ENCODE measurements at regions not wholly inside any gene's neighbourhood (a gene's known extent, or its start where the extent isn't known, plus 50 kb on each side); places are given as distances from the start of the nearest gene placed in this dataset.

DNA sequence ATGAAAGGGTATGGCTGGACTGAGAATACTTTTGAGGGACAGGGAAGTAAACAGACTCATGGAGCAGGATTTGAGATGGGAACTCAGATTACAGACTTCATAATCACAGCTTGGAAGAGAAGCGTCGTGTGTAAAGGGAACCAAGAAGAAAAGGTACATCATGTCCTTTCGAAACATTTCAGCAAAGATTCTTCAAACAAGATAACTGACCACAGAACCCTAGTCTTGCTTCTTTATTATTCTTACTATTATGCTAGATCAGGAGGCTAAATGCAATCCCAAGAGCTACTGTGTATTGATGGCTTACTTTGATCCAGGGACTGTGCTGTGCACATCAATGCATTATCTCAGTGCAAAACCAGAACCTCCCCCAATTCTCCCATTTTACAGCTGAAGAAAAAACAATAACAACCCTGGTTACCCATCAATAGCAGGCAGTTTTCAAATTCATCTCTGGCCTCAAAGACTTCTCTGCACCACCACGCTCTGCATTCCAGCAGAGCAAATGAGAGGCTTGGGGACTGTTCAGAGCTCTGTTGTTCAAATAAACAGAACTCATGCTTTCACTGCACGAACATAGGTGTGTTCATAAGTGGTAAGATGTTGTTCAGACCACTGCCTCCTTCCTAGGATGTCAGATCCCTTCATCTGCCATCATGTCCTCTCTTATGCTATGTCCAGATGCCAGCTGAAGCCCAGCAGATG, 104.8 kb upstream of the NAV2 start:
- H2BK120ac ChIP-seq (ENCODE audit: low read depth, low read length) = no peak overlapping the region

DNA sequence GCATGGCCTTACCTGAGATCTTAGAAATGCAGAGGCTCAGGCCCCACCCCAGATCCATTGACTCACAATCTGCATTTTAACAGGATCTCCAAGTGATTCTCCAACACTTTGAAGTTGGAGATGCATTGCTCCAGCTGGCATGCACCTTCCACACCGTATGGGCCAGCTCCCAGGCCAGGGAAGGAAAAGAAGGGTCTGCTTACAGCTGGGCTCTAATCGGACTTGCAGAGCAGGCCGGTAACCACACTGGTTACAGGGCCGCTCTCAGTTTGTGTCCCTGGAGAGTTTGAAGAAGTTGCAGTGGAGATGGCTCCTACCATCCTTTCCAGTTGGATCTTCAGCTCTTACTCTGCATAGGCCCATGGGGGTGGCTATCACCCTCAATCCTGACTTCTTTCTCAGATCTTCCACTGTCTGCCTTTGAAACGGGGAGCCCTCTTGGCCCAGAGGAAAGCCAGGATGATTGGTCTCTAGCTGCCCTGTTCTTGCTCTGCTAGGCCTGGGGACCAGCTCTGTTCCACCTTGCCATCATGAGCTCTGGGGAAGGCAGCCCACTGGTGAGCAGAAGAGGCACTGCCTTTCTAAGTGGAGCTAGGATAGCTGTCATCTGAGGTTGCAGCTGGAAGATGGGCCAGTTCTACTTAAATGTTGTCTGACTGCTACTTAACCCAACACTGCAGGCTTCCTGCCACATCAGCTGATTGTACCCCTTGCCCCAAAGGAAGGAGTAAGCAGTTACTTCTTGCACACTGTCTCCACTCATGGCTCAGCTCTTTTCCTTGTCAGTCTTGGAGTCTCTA, 105.6 kb upstream of the NAV2 start:
- H4K8ac ChIP-seq (ENCODE audit: low read depth, low read length) = no peak overlapping the region
- no peak overlapping the region for H3K9ac ChIP-seq (ENCODE audit: low read depth, low read length, poor library complexity)
- H2AK5ac ChIP-seq (ENCODE audit: low read depth, low read length) = no peak overlapping the region
- no CpG with 5 or more reads among the region's 5 CpGs for WGBS, 2 donors (ENCODE audit: extremely low coverage in 2 of 2, insufficient read length in 2 of 2, insufficient replicate concordance in 1 of 2)
- no peaks in the 10 kb centered on the region for H3K79me1 ChIP-seq (ENCODE audit: low read depth, low read length)
- DNase-seq (ENCODE audit: low spot score) = no peak
- H4K91ac ChIP-seq (ENCODE audit: low read depth, low read length, poor library complexity) = no peak overlapping the region
- no peak overlapping the region for H3K14ac ChIP-seq (ENCODE audit: low read length)
- H2BK12ac ChIP-seq (ENCODE audit: low read length) = no peak overlapping the region
- H3K4me1 ChIP-seq (ENCODE audit: control insufficient read depth in 2 of 2, insufficient read depth in 1 of 2, low read depth in 1 of 2, low read length in 2 of 2) = no peaks in the 10 kb centered on the region
- H2BK15ac ChIP-seq (ENCODE audit: low read length) = no peak overlapping the region
- no peak overlapping the region for H3K18ac ChIP-seq (ENCODE audit: low read length)
- no peak overlapping the region for H3K4me2 ChIP-seq (ENCODE audit: insufficient read depth, low read length, poor library complexity, severe bottlenecking)
- H3K23ac ChIP-seq (ENCODE audit: low read depth, low read length, poor library complexity) = no peak overlapping the region
- no peak overlapping the region for H3K27ac ChIP-seq (replicated peaks; ENCODE audit: low read length)
- no peaks in the 10 kb centered on the region for H3K27me3 ChIP-seq (ENCODE audit: control insufficient read depth in 3 of 3, insufficient read depth in 3 of 3, low read depth in 1 of 3, low read length in 3 of 3)
- no peaks in the 10 kb centered on the region for H3K36me3 ChIP-seq (replicated peaks in 1 of 2; ENCODE audit: control insufficient read depth in 2 of 2, insufficient read depth in 2 of 2, low read length in 2 of 2)
- H3K9me3 ChIP-seq (replicated peaks in 1 of 2; ENCODE audit: control insufficient read depth in 2 of 2, insufficient read depth in 1 of 2, low read depth in 1 of 2, low read length in 2 of 2) = peaks cover 3 to 7% of the 10 kb centered on the region in 2 donors
- no peak overlapping the region for H2BK120ac ChIP-seq (ENCODE audit: low read depth, low read length)
- no peak overlapping the region for H3K4ac ChIP-seq (ENCODE audit: low read length)
- H2AFZ ChIP-seq (ENCODE audit: low read length) = no peak overlapping the region
- no peak overlapping the region for H3K4me3 ChIP-seq (ENCODE audit: low read length in 2 of 2)
- H2BK5ac ChIP-seq (ENCODE audit: low read length) = no peak overlapping the region

More for the DNA sequence above, 104.8 kb upstream of the NAV2 start:
- Histone ChIP-seq H4K8ac (ENCODE audit: low read depth, low read length) (no peak overlapping the region), H3K18ac (ENCODE audit: low read length) (no peak overlapping the region), H3K9me3 (replicated peaks in 1 of 2; ENCODE audit: control insufficient read depth in 2 of 2, insufficient read depth in 1 of 2, low read depth in 1 of 2, low read length in 2 of 2) (peaks cover 3 to 13% of the 10 kb centered on the region in 2 donors), H3K27ac (replicated peaks; ENCODE audit: low read length) (no peak overlapping the region), H4K91ac (ENCODE audit: low read depth, low read length, poor library complexity) (no peak overlapping the region), H2BK5ac (ENCODE audit: low read length) (no peak overlapping the region), H2BK15ac (ENCODE audit: low read length) (no peak overlapping the region), H3K14ac (ENCODE audit: low read length) (no peak overlapping the region), H2AFZ (ENCODE audit: low read length) (no peak overlapping the region), H3K36me3 (replicated peaks in 1 of 2; ENCODE audit: control insufficient read depth in 2 of 2, insufficient read depth in 2 of 2, low read length in 2 of 2) (no peaks in the 10 kb centered on the region), H3K23ac (ENCODE audit: low read depth, low read length, poor library complexity) (no peak overlapping the region), H2BK12ac (ENCODE audit: low read length) (no peak overlapping the region), H3K4me3 (ENCODE audit: low read length in 2 of 2) (no peak overlapping the region), H3K4me2 (ENCODE audit: insufficient read depth, low read length, poor library complexity, severe bottlenecking) (no peak overlapping the region), H3K27me3 (ENCODE audit: control insufficient read depth in 3 of 3, insufficient read depth in 3 of 3, low read depth in 1 of 3, low read length in 3 of 3) (no peaks in the 10 kb centered on the region), H3K4me1 (ENCODE audit: control insufficient read depth in 2 of 2, insufficient read depth in 1 of 2, low read depth in 1 of 2, low read length in 2 of 2) (no peaks in the 10 kb centered on the region), H3K9ac (ENCODE audit: low read depth, low read length, poor library complexity) (no peak overlapping the region), H2AK5ac (ENCODE audit: low read depth, low read length) (no peak overlapping the region), H3K79me1 (ENCODE audit: low read depth, low read length) (no peaks in the 10 kb centered on the region), H3K4ac (ENCODE audit: low read length) (no peak overlapping the region)
- WGBS, 2 donors (ENCODE audit: extremely low coverage in 2 of 2, insufficient read length in 2 of 2, insufficient replicate concordance in 1 of 2) = no CpG with 5 or more reads among the region's 5 CpGs
- DNase-seq (ENCODE audit: low spot score) = no peak

DNA sequence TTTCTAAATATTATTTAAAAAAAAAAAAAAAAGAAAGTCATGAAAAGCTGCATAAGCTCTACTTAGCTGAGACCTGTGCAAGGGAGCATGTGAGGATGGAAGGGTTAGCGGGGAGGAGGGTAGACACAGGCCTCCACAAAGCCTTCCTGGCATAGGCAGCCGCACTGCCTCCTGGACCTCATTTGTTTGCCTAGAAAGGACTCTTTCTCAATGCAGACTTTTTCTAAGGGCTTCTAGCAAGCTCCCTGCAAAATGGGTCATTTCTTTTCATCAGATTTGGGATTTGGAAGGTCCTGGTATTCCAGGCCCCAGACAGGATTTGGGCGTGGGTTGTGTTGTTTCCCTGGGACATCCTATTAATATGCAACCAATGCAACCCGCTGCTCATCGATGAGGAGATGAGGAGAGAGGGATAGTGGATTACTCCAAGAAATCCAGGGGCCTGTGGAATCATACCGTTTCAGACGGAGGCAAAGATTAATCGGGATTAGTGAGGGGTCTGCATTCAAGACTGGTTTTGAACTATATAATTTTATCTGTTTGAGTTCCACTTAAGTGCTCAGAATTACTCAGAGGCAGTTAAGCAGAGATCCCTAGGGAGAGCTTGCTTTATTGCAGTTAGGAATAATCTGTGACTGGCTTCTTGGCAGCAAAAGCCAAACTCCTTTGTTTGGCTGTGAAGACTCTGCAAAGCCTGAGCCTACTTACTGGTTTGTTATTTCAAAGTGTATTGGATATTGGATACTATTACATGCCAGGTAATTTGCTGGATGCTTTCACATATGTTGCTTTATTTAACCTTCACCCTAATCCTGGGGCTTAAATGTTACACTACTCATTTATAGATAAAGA, 106.9 kb upstream of the NAV2 start:
- no CpG with 5 or more reads among the region's 8 CpGs for WGBS, 2 donors (ENCODE audit: extremely low coverage in 2 of 2, insufficient read length in 2 of 2, insufficient replicate concordance in 1 of 2)
- no peaks in the 10 kb centered on the region for H3K79me1 ChIP-seq (ENCODE audit: low read depth, low read length)
- H2AK5ac ChIP-seq (ENCODE audit: low read depth, low read length) = no peak overlapping the region
- H3K9ac ChIP-seq (ENCODE audit: low read depth, low read length, poor library complexity) = no peak overlapping the region
- no peak overlapping the region for H4K8ac ChIP-seq (ENCODE audit: low read depth, low read length)
- H2AFZ ChIP-seq (ENCODE audit: low read length) = no peak overlapping the region
- H2BK12ac ChIP-seq (ENCODE audit: low read length) = no peak overlapping the region
- H3K18ac ChIP-seq (ENCODE audit: low read length) = no peak overlapping the region
- no peak overlapping the region for H4K91ac ChIP-seq (ENCODE audit: low read depth, low read length, poor library complexity)
- no peaks in the 10 kb centered on the region for H3K36me3 ChIP-seq (replicated peaks in 1 of 2; ENCODE audit: control insufficient read depth in 2 of 2, insufficient read depth in 2 of 2, low read length in 2 of 2)
- no peak overlapping the region for H3K4me3 ChIP-seq (ENCODE audit: low read length in 2 of 2)
- H2BK15ac ChIP-seq (ENCODE audit: low read length) = no peak overlapping the region
- no peaks in the 10 kb centered on the region for H3K27me3 ChIP-seq (ENCODE audit: control insufficient read depth in 3 of 3, insufficient read depth in 3 of 3, low read depth in 1 of 3, low read length in 3 of 3)
- H3K14ac ChIP-seq (ENCODE audit: low read length) = no peak overlapping the region
- H3K4me2 ChIP-seq (ENCODE audit: insufficient read depth, low read length, poor library complexity, severe bottlenecking) = no peak overlapping the region
- H3K27ac ChIP-seq (replicated peaks; ENCODE audit: low read length) = no peak overlapping the region
- H3K23ac ChIP-seq (ENCODE audit: low read depth, low read length, poor library complexity) = no peak overlapping the region
- H3K4me1 ChIP-seq (ENCODE audit: control insufficient read depth in 2 of 2, insufficient read depth in 1 of 2, low read depth in 1 of 2, low read length in 2 of 2) = no peaks in the 10 kb centered on the region
- no peak for DNase-seq (ENCODE audit: low spot score)
- H3K4ac ChIP-seq (ENCODE audit: low read length) = no peak overlapping the region
- no peak overlapping the region for H2BK5ac ChIP-seq (ENCODE audit: low read length)
- H3K9me3 ChIP-seq (replicated peaks in 1 of 2; ENCODE audit: control insufficient read depth in 2 of 2, insufficient read depth in 1 of 2, low read depth in 1 of 2, low read length in 2 of 2) = peaks cover 0 to 3% of the 10 kb centered on the region in 2 donors
- no peak overlapping the region for H2BK120ac ChIP-seq (ENCODE audit: low read depth, low read length)

Measured in neuronal stem cell (in vitro differentiated cells).